OCI-LY1 (cell line): ENCODE measurements at regions not wholly inside any gene's neighbourhood (a gene's known extent, or its start where the extent isn't known, plus 50 kb on each side); places are given as distances from the start of the nearest gene placed in this dataset.

Source experiments
- H2AFZ ChIP-seq: fragments of 200-600 bp; sonication (generic), shearing (Covaris generic); 2 replicates; pipeline ENCODE4 v1.6.0; 2014; ENCODE audit warnings: antibody characterized with exemption, mild to moderate bottlenecking, low read length
- H3F3A ChIP-seq: fragments of 200-600 bp; sonication (generic), shearing (Covaris generic); 2 replicates; pipeline ENCODE4 v1.6.0; 2014; ENCODE audit warnings: mild to moderate bottlenecking, antibody characterized with exemption, low read length, moderate library complexity; ENCODE audit not compliant: insufficient read depth
- H3K27ac ChIP-seq: fragments of 200-600 bp; sonication (generic); 2 replicates; pipeline ENCODE4 v1.5.1; 2014; ENCODE audit warnings: low read length, mixed run types, mild to moderate bottlenecking, low read depth; ENCODE audit not compliant: poor library complexity, severe bottlenecking
- H3K27me3 ChIP-seq: fragments of 200-600 bp; sonication (generic); 2 replicates; pipeline ENCODE4 v1.6.0; 2014; ENCODE audit warnings: antibody characterized with exemption, mild to moderate bottlenecking, low read length, moderate library complexity; ENCODE audit not compliant: insufficient read depth
- H3K36me3 ChIP-seq: fragments of 200-600 bp; sonication (generic); 2 replicates; pipeline ENCODE4 v1.6.1; 2014; ENCODE audit warnings: mild to moderate bottlenecking, antibody characterized with exemption, low read length, moderate library complexity, mixed read lengths; ENCODE audit not compliant: insufficient read depth
- H3K4me1 ChIP-seq: fragments of 200-600 bp; sonication (generic); 2 replicates; pipeline ENCODE4 v1.5.1; 2014; ENCODE audit warnings: mild to moderate bottlenecking, low read length, moderate library complexity; ENCODE audit not compliant: insufficient read depth, severe bottlenecking
- H3K4me2 ChIP-seq: fragments of 200-600 bp; sonication (generic), shearing (Covaris generic); 2 replicates; pipeline ENCODE4 v1.6.1; 2014; ENCODE audit warnings: low read length
- H3K4me3 ChIP-seq: fragments of 200-600 bp; sonication (generic); 2 replicates; pipeline ENCODE4 v1.5.1; 2014; ENCODE audit warnings: low read length, low read depth, mild to moderate bottlenecking, mixed read lengths; ENCODE audit not compliant: poor library complexity, severe bottlenecking
- H3K79me2 ChIP-seq: fragments of 200-600 bp; shearing (Covaris generic); 2 replicates; pipeline ENCODE4 v1.6.1; 2016; ENCODE audit warnings: mixed run types, low read length, mixed read lengths; ENCODE audit not compliant: insufficient read depth
- H3K9ac ChIP-seq: fragments of 200-600 bp; sonication (generic), shearing (Covaris generic); 2 replicates; pipeline ENCODE4 v1.6.1; 2014; ENCODE audit warnings: mild to moderate bottlenecking, low read length, mixed read lengths
- H3K9me2 ChIP-seq: fragments of 200-600 bp; sonication (generic), shearing (Covaris generic); 2 replicates; pipeline ENCODE4 v1.6.1; 2014; ENCODE audit warnings: low read depth, mild to moderate bottlenecking, low read length, mixed read lengths
- H3K9me3 ChIP-seq: fragments of 200-600 bp; shearing (Covaris generic); 2 replicates; pipeline ENCODE4 v1.6.1; 2014; ENCODE audit warnings: low read length, mixed read lengths
- H4K20me1 ChIP-seq: fragments of 200-600 bp; sonication (generic), shearing (Covaris generic); 2 replicates; pipeline ENCODE4 v1.6.0; 2016; ENCODE audit warnings: mild to moderate bottlenecking, low read length; ENCODE audit not compliant: insufficient read depth
- CTCF ChIP-seq: fragments of 200-600 bp; sonication (generic), shearing (Covaris generic); IDR thresholded peaks from 2 replicates; pipeline ENCODE4 v1.5.1; 2017; ENCODE audit warnings: mild to moderate bottlenecking, antibody characterized with exemption, low read length, moderate library complexity, mixed read lengths
- EZH2 ChIP-seq: fragments of 200-600 bp; sonication (generic), shearing (Covaris generic); IDR thresholded peaks from 2 replicates; pipeline ENCODE4 v1.8.0; 2017; ENCODE audit warnings: borderline replicate concordance, mixed run types, mild to moderate bottlenecking, antibody characterized with exemption, low read length, moderate library complexity, mixed read lengths

GRCh38 chr22:19631899-19632667, 82.2 kb upstream of the SEPTIN5 start:
- Histone ChIP-seq H3K4me2 (no peak overlapping the region), H2AFZ (no peak overlapping the region)

GRCh38 chr22:19632668-19633148, 81.6 kb upstream of the SEPTIN5 start:
- Histone ChIP-seq H3K9ac (no peak overlapping the region), H3K4me3 (no peak overlapping the region), H3K27me3 (no peaks in the 10 kb centered on the region; the same call in 1 of the 2 replicates), H3K79me2 (no peaks in the 10 kb centered on the region), H4K20me1 (0 out of 2 replicates have a peak, but pooled peaks cover 2% of the 10 kb centered on the region), H3K9me3 (no peaks in the 10 kb centered on the region), H3F3A (no peaks in the 10 kb centered on the region), H3K4me1 (no peaks in the 10 kb centered on the region), H3K27ac (no peak overlapping the region), H3K4me2 (no peak overlapping the region), H2AFZ (no peak overlapping the region), H3K36me3 (no peaks in the 10 kb centered on the region), H3K9me2 (no peaks in the 10 kb centered on the region)
- TF ChIP-seq EZH2 (no peak), CTCF (no peak)

More at GRCh38 chr22:19631899-19632667, 82.2 kb upstream of the SEPTIN5 start:
- no peaks in the 10 kb centered on the region for H3K36me3 ChIP-seq
- no peaks in the 10 kb centered on the region for H3K4me1 ChIP-seq
- 0 out of 2 replicates have a peak, but pooled peaks cover 2% of the 10 kb centered on the region for H4K20me1 ChIP-seq
- H3K9ac ChIP-seq = no peak overlapping the region
- H3F3A ChIP-seq = no peaks in the 10 kb centered on the region
- H3K79me2 ChIP-seq = no peaks in the 10 kb centered on the region
- H3K4me3 ChIP-seq = no peak overlapping the region
- no peaks in the 10 kb centered on the region; the same call in 1 of the 2 replicates for H3K27me3 ChIP-seq
- TF ChIP-seq EZH2 = no peak
- TF ChIP-seq CTCF = peak; percentile 49
- no peaks in the 10 kb centered on the region for H3K9me2 ChIP-seq
- H3K27ac ChIP-seq = no peak overlapping the region
- no peaks in the 10 kb centered on the region for H3K9me3 ChIP-seq

- Histone ChIP-seq H3K4me2 (no peak overlapping the region), H3K9ac (no peak overlapping the region), H3K27ac (no peak overlapping the region), H3K4me1 (no peaks in the 10 kb centered on the region), H3K27me3 (0 out of 2 replicates have a peak, but pooled peaks cover under 1% of the 10 kb centered on the region), H3F3A (no peaks in the 10 kb centered on the region), H3K9me3 (no peaks in the 10 kb centered on the region), H2AFZ (no peak overlapping the region), H3K36me3 (no peaks in the 10 kb centered on the region), H3K4me3 (no peak overlapping the region), H3K79me2 (no peaks in the 10 kb centered on the region), H3K9me2 (no peaks in the 10 kb centered on the region), H4K20me1 (0 out of 2 replicates have a peak, but pooled peaks cover 2% of the 10 kb centered on the region)
- no peak for TF ChIP-seq CTCF
These were observed 79.9 kb upstream of the SEPTIN5 start for GRCh38 chr22:19634226-19634975.
